ENCODE measurements at regions not wholly inside any gene's neighbourhood (a gene's known extent, or its start where the extent isn't known, plus 50 kb on each side); places are given as distances from the start of the nearest gene placed in this dataset.
"Not testable (repeated sequence)": the region's sequence is repeated elsewhere in the genome, so short reads cannot be mapped to it uniquely, and the experiment has no call there.

DNA sequence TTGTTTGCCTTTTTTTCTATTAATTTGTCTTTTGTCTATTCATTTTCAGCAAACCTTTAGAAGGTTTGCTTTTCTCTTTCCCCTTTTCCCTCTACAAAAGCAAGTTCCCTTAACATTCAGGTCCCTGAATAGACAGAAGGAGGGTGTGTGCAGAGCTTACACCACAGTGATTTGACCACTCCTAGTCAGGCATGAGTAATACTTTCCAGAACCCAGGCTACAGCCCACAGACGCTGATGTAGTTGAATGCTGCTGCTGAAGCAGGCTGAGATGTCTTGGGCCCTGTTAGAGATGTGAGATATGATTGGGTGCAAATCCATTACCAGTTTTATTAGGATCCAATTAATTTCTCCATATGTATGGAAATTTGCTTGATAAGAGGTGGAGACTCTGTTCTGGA is 1191.4 kb downstream of the RPIA start:
- TF ChIP-seq, protein P1, sequence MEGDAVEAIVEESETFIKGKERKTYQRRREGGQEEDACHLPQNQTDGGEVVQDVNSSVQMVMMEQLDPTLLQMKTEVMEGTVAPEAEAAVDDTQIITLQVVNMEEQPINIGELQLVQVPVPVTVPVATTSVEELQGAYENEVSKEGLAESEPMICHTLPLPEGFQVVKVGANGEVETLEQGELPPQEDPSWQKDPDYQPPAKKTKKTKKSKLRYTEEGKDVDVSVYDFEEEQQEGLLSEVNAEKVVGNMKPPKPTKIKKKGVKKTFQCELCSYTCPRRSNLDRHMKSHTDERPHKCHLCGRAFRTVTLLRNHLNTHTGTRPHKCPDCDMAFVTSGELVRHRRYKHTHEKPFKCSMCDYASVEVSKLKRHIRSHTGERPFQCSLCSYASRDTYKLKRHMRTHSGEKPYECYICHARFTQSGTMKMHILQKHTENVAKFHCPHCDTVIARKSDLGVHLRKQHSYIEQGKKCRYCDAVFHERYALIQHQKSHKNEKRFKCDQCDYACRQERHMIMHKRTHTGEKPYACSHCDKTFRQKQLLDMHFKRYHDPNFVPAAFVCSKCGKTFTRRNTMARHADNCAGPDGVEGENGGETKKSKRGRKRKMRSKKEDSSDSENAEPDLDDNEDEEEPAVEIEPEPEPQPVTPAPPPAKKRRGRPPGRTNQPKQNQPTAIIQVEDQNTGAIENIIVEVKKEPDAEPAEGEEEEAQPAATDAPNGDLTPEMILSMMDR (IDR thresholded peaks at IDR 0.05; ENCODE audit: poor library complexity) = not testable (repeated sequence)
- TF ChIP-seq EZH2 (IDR thresholded peaks at IDR 0.05; ENCODE audit: borderline replicate concordance); EZH2phosphoT487 (IDR thresholded peaks at IDR 0.05; ENCODE audit: low read depth, severe bottlenecking, unreplicated experiment): not testable (repeated sequence)
